Retinal pigment epithelial cell (primary cell): ENCODE measurements at regions not wholly inside any gene's neighbourhood (a gene's known extent, or its start where the extent isn't known, plus 50 kb on each side); places are given as distances from the start of the nearest gene placed in this dataset.
"Not testable (repeated sequence)": the region's sequence is repeated elsewhere in the genome, so short reads cannot be mapped to it uniquely, and the experiment has no call there.

Experiments used
- DNase-seq: peaks from one replicate; pipeline ENCODE4 v3.0.0-alpha.2; 2010; ENCODE audit warnings: low read depth
- H3K4me3 ChIP-seq: 2 replicates; pipeline ENCODE4 v1.5.1; 2011; ENCODE audit warnings: mild to moderate bottlenecking, low read length, control low read depth, moderate library complexity
- CTCF ChIP-seq: conservative IDR thresholded peaks from 2 replicates; pipeline ENCODE4 v1.5.1; 2011; ENCODE audit warnings: low read depth, low read length, control low read depth, inconsistent platforms

- no peak overlapping the region for H3K4me3 ChIP-seq
- TF ChIP-seq CTCF, result no peak
- no peak for DNase-seq
Measured at GRCh38 chr1:196160066-196160795, 448.0 kb downstream of the KCNT2 start.

GRCh38 chr1:196155586-196155985, 452.7 kb downstream of the KCNT2 start:
- no peak overlapping the region for H3K4me3 ChIP-seq
- no peak for DNase-seq
- TF ChIP-seq CTCF, result no peak

- no peak for TF ChIP-seq CTCF
- no peak for DNase-seq
- H3K4me3 ChIP-seq, result no peak overlapping the region
Measured at GRCh38 chr1:196152975-196153374, 455.3 kb downstream of the KCNT2 start.

- H3K4me3 ChIP-seq, result no peak overlapping the region
- no peak for DNase-seq
- TF ChIP-seq CTCF, result no peak
Measured at GRCh38 chr1:196152086-196152485, 456.2 kb downstream of the KCNT2 start.

GRCh38 chr1:196148367-196148970, 459.8 kb downstream of the KCNT2 start:
- no peak for DNase-seq
- H3K4me3 ChIP-seq, result no peak overlapping the region
- peak; percentile 36 for TF ChIP-seq CTCF

- no peak for DNase-seq
- TF ChIP-seq CTCF, result no peak
- no peak overlapping the region for H3K4me3 ChIP-seq
Measured at GRCh38 chr1:196147530-196147929, 460.7 kb downstream of the KCNT2 start.

GRCh38 chr1:196145151-196145550, 463.1 kb downstream of the KCNT2 start:
- DNase-seq, H3K4me3 ChIP-seq: not testable (repeated sequence)
